IMR-90 (cell line): ENCODE measurements at regions not wholly inside any gene's neighbourhood (a gene's known extent, or its start where the extent isn't known, plus 50 kb on each side); places are given as distances from the start of the nearest gene placed in this dataset.

Experiments used
- ATAC-seq: fragments of 200-7000 bp; cut with Tn5 transposase; 2 replicates; pipeline ENCODE4 v1.9.1; 2020; ENCODE audit warnings: low read depth, mild to moderate bottlenecking, moderate library complexity
- BruUV-seq: library from RNA; stranded (reverse); fragments of 400-500 nt; replicated peaks from 2 replicates; lab custom pipeline; 2021; lab: Mats Ljungman, UMichigan
- CTCF ChIA-PET: fragments of 300-600 bp; formaldehyde crosslinking; extraction: SDS; loops from one replicate; lab custom pipeline; 2021; ENCODE audit warnings: antibody characterized with exemption; lab: Yijun Ruan, JAX
- POLR2A ChIA-PET: fragments of 300-600 bp; sonication (Branson Sonifier 250); formaldehyde crosslinking; loops from one replicate; lab custom pipeline; 2022; ENCODE audit warnings: antibody characterized with exemption; ENCODE audit not compliant: unreplicated experiment; lab: Charles Lee
- DNase-seq: peaks from one replicate; pipeline ENCODE4 v3.0.0; 2013
- H2AFZ ChIP-seq: replicated peaks from 2 replicates; pipeline ENCODE3; 2013; ENCODE audit warnings: low read length, mild to moderate bottlenecking; ENCODE audit not compliant: poor library complexity
- H2AK5ac ChIP-seq: 2 replicates; pipeline ENCODE4 v1.6.1; 2013; ENCODE audit warnings: low read depth, low read length, inconsistent platforms
- H2AK9ac ChIP-seq: replicated peaks from 2 replicates; pipeline ENCODE3; 2013; ENCODE audit warnings: mild to moderate bottlenecking, low read depth, low read length, moderate library complexity; ENCODE audit not compliant: poor library complexity
- H2BK120ac ChIP-seq: 2 replicates; pipeline ENCODE4 v1.6.1; 2013; ENCODE audit warnings: low read depth, low read length, inconsistent platforms
- H2BK15ac ChIP-seq: 3 replicates; pipeline ENCODE4 v1.6.1; 2013; ENCODE audit warnings: low read depth, low read length, inconsistent platforms
- H2BK20ac ChIP-seq: 2 replicates; pipeline ENCODE4 v1.6.1; 2013; ENCODE audit warnings: low read depth, mild to moderate bottlenecking, inconsistent platforms, low read length, moderate library complexity
- H2BK5ac ChIP-seq: 2 replicates; pipeline ENCODE4 v1.6.1; 2013; ENCODE audit warnings: mild to moderate bottlenecking, low read depth, low read length, inconsistent platforms; ENCODE audit not compliant: poor library complexity, severe bottlenecking
- H3K14ac ChIP-seq: replicated peaks from 2 replicates; pipeline ENCODE4 v1.6.1; 2013; ENCODE audit warnings: low read depth, low read length, inconsistent platforms
- H3K18ac ChIP-seq: 2 replicates; pipeline ENCODE4 v1.6.1; 2013; ENCODE audit warnings: low read depth, low read length, control low read depth
- H3K23ac ChIP-seq: 2 replicates; pipeline ENCODE4 v1.6.1; 2013; ENCODE audit warnings: low read depth, low read length, inconsistent platforms
- H3K27ac ChIP-seq: 2 replicates; pipeline ENCODE4 v1.5.1; 2013; ENCODE audit warnings: mild to moderate bottlenecking, control low read depth, low read length; ENCODE audit not compliant: insufficient read depth
- H3K27me3 ChIP-seq: 2 replicates; pipeline ENCODE4 v1.6.1; 2013; ENCODE audit warnings: low read length; ENCODE audit not compliant: control insufficient read depth, insufficient read depth
- H3K36me3 ChIP-seq: 2 replicates; pipeline ENCODE4 v1.6.1; 2013; ENCODE audit warnings: low read length, mixed read lengths; ENCODE audit not compliant: control insufficient read depth, insufficient read depth
- H3K4ac ChIP-seq: 2 replicates; pipeline ENCODE4 v1.6.1; 2013; ENCODE audit warnings: low read depth, low read length, inconsistent platforms
- H3K4me1 ChIP-seq: 2 replicates; pipeline ENCODE4 v1.6.1; 2013; ENCODE audit warnings: low read length, mixed read lengths; ENCODE audit not compliant: control insufficient read depth, insufficient read depth
- H3K4me2 ChIP-seq: 2 replicates; pipeline ENCODE4 v1.6.1; 2013; ENCODE audit warnings: low read depth, mild to moderate bottlenecking, control low read depth, low read length, moderate library complexity
- H3K4me3 ChIP-seq: 2 replicates; pipeline ENCODE4 v1.5.1; 2013; ENCODE audit warnings: low read depth, mild to moderate bottlenecking, control low read depth, low read length, moderate library complexity; ENCODE audit not compliant: insufficient read depth
- H3K56ac ChIP-seq: 2 replicates; pipeline ENCODE4 v1.6.1; 2013; ENCODE audit warnings: low read length, inconsistent platforms; ENCODE audit not compliant: insufficient read depth; ENCODE audit errors: extremely low read depth
- H3K79me1 ChIP-seq, 2 experiments: 2 replicates each; pipeline ENCODE4 v1.6.1; 2013; ENCODE audit warnings: low read length in 2 of 2, inconsistent platforms in 1 of 2, low read depth in 1 of 2
- H3K9ac ChIP-seq: 2 replicates; pipeline ENCODE4 v1.6.1; 2013; ENCODE audit warnings: low read depth, low read length, control low read depth
- H3K9me1 ChIP-seq: 2 replicates; pipeline ENCODE4 v1.6.1; 2013; ENCODE audit warnings: low read length, inconsistent platforms; ENCODE audit not compliant: insufficient read depth
- H3K9me3 ChIP-seq: 2 replicates; pipeline ENCODE4 v1.6.1; 2013; ENCODE audit warnings: low read length; ENCODE audit not compliant: control insufficient read depth, insufficient read depth
- H4K20me1 ChIP-seq: 2 replicates; pipeline ENCODE4 v1.6.1; 2013; ENCODE audit warnings: low read length, inconsistent platforms; ENCODE audit not compliant: insufficient read depth
- H4K5ac ChIP-seq: 2 replicates; pipeline ENCODE4 v1.6.1; 2013; ENCODE audit warnings: mild to moderate bottlenecking, low read depth, low read length, control low read depth
- H4K8ac ChIP-seq, 2 experiments: 2 replicates each; pipeline ENCODE4 v1.6.1; 2013; ENCODE audit warnings: low read depth in 2 of 2, low read length in 2 of 2, control low read depth in 1 of 2, inconsistent platforms in 1 of 2
- H4K91ac ChIP-seq: 2 replicates; pipeline ENCODE4 v1.6.1; 2013; ENCODE audit warnings: low read depth, low read length, inconsistent platforms; ENCODE audit not compliant: insufficient read depth
- NFE2L2 ChIP-seq: fragments of 150-350 bp; IDR thresholded peaks from 2 replicates; pipeline ENCODE4 v1.6.1; 2016; ENCODE audit warnings: low read depth, mild to moderate bottlenecking, low read length
- WGBS, 2 experiments: methylation state at CpG; one replicate each; pipeline versions ENCODE4 v1.1.5 to v1.1.7; 2013; ENCODE audit warnings: missing lambda C conversion rate in 2 of 2; ENCODE audit not compliant: insufficient read length in 1 of 2; ENCODE audit errors: extremely low coverage in 2 of 2; 5-methylcytosine and 5-hydroxymethylcytosine counted together
- dilution Hi-C: fragments of 300-500 bp; cut with HindIII; formaldehyde crosslinking; loops from one replicate; pipeline ENCODE4 v1.14.3; 2018; ENCODE audit warnings: low sequenced_read_pairs; ENCODE audit not compliant: unreplicated experiment
- in situ Hi-C: fragments of 300-500 bp; cut with MboI; formaldehyde crosslinking; loops from 3 replicates; pipeline ENCODE4 v1.14.3; 2019; ENCODE audit warnings: low sequenced_read_pairs, inconsistent platforms, mixed read lengths
- intact Hi-C: fragments of 100-400 bp; cut with micrococcal nuclease; formaldehyde crosslinking; loops from 2 replicates; pipeline ENCODE4 v1.10.0; 2022

DNA sequence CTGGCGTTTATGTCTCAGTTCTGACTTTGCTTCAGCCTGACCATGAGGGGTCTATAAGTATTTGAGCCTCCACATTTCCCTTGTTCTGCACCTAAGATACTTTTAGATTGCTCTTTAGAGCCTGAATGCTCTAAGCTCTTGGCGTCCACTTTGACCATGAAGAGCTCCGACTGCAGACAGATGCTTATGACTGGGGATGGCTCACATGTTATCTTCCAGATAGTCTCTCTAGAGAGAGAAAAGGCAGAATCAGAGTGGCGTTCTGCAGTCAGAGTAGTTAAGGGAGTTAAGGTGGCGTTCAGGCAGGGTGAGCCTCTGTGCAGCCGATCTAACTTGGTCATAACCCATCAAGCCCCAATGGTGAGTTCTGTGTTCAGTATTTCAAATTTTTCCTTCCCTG, 487.9 kb upstream of the NR2F2 start:
- no peak overlapping the region for H3K27ac ChIP-seq
- no peak overlapping the region for H3K4ac ChIP-seq
- in situ Hi-C loops (no loop called here), intact Hi-C loops (loop anchor here (10.0 kb wide), 1 partner anchor 558 kb away; no protein-coding TSS in a partner anchor), dilution Hi-C loops (no loop called here)
- 100% methylated on average over 1 of the region's 6 CpGs; no CpG with 5 or more reads in 1 of the 2 experiments for WGBS, 2 experiments
- POLR2A ChIA-PET: no interaction called here
- no peak overlapping the region for H3K23ac ChIP-seq
- peaks cover 6% of the 10 kb centered on the region for H3K9me1 ChIP-seq
- no peak overlapping the region for H3K9ac ChIP-seq
- H2BK15ac ChIP-seq: peak overlapping the region; percentile 21; the same call in 1 of the 3 replicates
- H2BK5ac ChIP-seq: no peak overlapping the region
- no peaks in the 10 kb centered on the region for H3K27me3 ChIP-seq
- H3K79me1 ChIP-seq: no peaks in the 10 kb centered on the region
- H2AK5ac ChIP-seq: no peak overlapping the region; the same call in 1 of the 2 replicates
- H3K56ac ChIP-seq: no peak overlapping the region
- BruUV-seq: no TSS peak
- no peak overlapping the region for H2BK20ac ChIP-seq
- H3K14ac ChIP-seq: no peak overlapping the region
- no peak overlapping the region for H4K5ac ChIP-seq
- H3K36me3 ChIP-seq: no peaks in the 10 kb centered on the region
- peaks cover 20% of the 10 kb centered on the region for H3K4me1 ChIP-seq
- no peak overlapping the region for H3K4me3 ChIP-seq
- TF ChIP-seq NFE2L2: no peak
- no peak overlapping the region for H3K4me2 ChIP-seq
- H2BK120ac ChIP-seq: no peak overlapping the region
- H3K18ac ChIP-seq: no peak overlapping the region
- no peak overlapping the region for H2AFZ ChIP-seq
- no peaks in the 10 kb centered on the region for H4K20me1 ChIP-seq
- H4K91ac ChIP-seq: no peak overlapping the region
- no peak overlapping the region for H4K8ac ChIP-seq
- DNase-seq (no peak), ATAC-seq (no peak)
- CTCF ChIA-PET: no interaction called here
- no peak overlapping the region for H2AK9ac ChIP-seq
- no peaks in the 10 kb centered on the region for H3K9me3 ChIP-seq
